ENCODE measurements at regions not wholly inside any gene's neighbourhood (a gene's known extent, or its start where the extent isn't known, plus 50 kb on each side); places are given as distances from the start of the nearest gene placed in this dataset.
"Not testable (repeated sequence)": the region's sequence is repeated elsewhere in the genome, so short reads cannot be mapped to it uniquely, and the experiment has no call there.

DNA sequence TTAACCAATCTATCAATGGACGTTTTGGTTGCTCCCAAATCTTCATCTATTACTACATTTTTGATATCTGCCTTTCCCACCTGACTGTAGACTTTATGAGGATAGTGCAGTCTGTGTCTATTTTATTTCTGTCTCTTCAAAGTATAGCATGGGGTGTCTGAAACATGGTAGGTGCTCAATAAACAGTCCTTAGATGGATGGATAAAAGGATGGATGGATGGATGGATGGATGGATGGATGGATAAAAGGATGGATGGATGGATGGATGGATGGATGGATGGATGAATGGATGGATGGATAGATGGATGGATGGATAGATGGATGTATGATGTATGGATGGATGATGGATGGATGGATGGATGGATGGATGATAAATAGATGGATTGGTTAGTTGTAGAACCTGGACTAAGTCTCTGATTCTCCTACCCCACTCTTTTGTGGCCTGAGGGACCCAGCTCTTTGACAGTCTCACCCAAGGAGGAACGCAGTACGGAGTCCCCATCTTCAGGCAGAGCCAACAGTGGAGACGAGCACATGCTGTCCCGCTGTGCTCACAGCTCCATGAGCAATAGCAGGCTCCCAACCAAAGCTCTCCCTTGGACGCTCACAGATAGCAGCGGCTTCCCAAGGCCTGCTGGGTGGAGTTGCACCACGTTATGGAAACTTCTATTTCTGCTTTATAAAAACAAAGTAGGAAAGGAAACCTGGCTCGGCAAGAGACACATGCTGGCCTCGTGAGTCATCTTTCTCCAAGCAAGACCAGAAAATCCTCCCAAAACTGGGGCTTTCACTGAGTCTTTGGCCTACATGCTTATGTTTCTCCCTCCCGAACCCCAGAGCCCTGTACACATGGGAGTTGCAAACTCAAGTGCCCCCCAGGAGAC is 448.0 kb downstream of the MIAT start:
- no peak for DNase-seq

DNA sequence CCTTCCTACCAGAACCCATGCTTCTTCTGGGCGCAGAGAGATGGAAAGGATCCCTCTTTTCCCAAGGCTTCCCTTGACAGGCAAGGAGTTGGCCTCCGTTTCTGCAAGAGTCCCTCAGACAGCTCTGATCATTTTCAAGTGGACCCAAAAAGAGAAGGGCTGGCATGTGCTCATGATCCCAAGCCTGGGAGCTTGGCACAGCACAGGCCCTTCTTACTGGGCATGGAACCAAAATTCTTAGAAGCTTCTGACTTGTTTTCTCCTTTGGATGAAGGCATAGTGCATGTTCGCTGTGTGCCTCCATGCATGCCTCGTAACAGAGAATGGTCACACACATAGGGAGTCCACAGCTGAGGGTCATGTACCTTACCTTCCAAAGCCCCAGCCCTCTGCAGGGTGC is 449.6 kb downstream of the MIAT start:
- DNase-seq = no peak

DNA sequence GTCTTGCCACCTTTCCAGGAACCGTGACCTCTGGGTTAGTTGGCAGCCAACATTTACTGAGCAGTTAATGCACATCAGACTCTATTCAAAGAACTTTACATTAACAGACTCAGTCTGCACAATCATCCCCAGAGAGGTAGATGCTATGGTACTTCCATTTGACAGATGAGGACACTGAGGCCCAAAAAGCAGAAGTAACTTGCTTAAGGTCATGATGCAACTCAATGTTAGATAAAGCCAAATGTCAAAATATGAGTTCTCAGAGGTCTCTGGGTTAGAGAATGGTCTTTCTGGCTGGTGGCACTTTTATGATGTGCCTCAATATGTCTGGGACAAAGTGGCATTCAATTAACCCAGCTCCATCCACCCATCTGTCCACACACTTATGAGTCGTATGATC is 450.0 kb downstream of the MIAT start:
- DNase-seq = no peak

DNA sequence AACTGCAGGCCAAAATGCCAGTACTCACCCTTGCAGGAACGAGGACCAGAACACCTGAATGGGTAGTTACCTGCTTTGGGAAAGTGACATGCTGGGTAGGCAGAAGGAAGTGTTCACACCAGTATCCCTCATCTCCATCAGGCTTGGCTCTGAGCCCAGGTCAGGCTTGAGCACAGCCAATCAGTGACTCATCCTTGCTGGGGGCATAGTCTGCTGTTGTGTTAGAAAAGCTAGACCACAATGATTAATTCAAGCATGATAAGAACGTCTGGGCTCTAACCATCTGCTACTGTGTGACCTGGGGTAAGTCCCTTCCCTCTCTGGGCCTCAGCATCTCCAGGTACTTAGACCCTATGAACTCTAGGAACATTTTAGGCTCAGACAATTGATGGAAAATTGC is 450.4 kb downstream of the MIAT start:
- DNase-seq = no peak

DNA sequence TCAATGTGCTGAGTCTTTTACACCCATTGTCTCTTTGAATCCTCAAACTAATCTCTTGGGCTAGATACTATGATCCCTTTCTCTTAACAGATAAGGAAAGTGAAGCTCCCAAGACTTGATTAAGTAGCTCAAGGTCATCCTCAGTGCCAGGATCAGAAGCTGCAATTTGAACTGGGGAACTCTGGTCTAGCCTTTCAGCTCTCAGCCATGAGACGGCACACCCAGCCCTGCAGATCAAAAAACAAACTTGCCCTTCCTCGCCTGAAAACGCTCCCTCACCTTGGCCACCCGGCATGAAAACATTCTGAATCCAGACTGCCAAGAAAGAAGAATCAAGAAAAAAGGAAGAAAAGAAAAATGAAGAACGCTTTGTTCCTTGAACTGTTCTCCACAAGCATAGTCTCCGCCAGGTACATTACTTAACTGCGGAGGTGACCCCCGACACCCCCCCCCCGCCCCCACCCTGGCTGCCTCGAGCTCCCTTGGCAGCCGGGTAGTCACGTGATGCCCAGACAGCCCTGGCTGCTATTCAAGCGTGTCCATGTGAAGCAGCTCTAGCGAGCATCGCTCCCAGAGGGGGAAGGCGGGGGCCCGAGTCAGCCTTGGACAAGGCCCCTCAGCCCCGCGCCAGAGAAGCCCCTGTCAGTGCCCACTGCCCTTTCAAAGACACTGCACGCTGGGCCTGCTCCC is 451.2 kb downstream of the MIAT start:
- DNase-seq = peak; percentile 65

DNA sequence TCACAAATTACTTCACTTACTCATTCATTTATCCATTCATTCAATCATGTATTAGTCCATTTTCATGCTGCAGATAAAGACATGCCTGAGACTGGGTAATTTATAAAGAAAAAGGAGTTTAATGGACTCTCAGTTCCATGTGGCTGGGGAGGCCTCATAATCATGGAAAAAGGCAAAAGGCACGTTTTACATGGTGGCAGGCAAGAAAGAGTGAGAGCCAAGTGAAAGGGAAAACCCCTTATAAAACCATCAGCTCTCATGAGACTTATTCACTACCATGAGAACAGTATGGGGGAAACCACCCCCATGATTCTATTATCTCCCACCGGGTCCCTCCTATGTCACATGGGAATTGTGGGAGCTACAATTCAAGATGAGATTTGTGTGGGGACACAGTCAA is 452.0 kb downstream of the MIAT start:
- DNase-seq = not testable (repeated sequence)

DNA sequence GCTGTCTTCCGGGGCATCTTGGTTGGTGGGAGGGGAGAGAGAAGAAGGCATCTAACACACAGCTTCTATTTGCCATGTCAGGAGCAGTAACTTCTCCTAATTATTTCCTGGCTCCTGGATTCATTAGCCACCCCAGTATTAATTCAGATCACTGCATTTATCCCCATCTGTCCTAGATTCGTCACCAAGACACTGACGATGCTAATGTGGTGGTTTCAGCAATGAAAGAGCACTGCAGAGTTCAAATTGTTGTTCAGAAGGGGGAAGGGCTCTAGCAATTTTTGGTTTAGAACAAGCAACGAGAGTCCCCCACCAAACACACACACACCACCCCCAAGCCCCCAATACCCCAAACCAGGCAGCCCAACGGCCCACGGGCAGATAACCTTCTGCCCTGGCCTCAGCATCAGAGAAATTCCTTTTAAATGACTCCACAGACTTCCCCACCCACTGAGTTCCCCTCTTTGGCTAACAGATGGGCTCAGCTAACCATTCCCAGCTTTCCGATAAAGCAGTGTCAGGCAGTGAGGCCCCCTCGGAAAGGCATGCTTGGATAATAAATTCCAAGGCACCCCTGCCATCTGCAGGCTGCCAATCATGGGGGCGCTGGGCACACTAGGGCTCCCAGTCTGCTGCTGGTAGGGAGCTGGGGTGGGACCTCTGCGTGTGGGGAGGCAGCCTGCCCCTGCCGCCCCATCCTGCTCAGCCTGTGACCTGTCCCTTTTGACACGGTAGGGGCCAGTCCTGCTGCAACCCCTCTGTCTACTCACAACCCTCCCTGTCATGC is 453.5 kb downstream of the MIAT start:
- no peak for DNase-seq

DNA sequence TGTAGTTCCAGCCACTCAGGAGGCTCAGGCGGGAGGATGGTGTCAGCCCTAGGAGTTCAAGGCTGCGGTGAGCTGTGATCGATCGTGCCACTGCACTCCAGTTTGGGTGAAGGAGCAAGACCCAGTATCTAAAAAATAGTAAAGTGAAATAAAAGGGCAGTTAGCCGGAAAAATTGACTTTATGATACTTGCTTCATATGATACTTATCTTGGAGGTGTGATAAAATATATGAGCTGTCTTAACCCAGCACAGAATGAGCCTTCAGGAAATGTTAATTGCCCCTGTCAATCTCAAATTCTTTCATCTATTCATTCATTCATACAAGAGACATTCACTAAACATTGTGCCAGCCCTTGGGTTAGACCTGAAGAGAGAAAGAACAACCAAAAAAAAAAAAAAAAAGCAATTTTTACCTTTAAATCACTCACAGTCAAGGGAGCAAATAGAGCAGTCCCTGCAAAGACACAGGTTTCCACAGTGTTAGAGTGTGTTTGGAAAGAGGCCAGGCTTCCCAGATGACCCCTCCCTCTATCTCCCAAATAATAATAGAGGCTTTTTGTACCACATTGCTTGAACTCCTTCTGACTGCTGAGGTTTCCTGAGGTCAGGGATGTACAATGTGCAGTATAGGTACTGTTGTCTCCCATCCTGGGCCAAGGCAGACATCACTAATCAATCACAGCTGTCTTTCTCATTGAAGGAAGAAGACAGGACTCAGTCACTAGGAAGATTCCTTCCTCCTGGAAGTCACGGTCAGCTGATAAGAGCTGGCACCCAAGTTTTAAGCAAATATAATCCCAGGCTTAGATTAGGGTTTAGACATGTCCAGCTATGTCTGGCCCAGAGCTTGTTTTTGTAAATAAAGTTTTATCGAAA is 454.6 kb downstream of the MIAT start:
- no peak for DNase-seq

DNA sequence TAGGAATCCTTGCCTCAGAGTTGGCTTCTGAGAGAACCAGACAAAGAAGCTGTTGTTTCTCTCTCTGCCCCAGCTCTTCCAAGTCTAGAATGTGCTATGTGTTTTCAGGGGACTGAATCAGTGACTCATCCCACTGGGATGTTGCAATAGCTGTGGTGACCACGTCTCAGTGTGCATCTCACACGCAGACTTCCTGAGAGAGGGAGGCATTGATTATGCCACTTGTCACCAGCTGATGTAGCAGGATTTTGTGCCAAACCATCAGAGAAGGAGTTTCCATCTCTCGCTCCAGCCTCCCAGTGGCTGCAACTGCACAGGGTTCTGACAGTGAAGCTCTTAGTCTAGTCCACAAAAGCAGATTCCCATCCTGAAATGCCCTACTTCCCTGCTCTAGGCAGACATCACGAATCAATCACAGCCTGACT is 455.8 kb downstream of the MIAT start:
- no peak for DNase-seq

DNA sequence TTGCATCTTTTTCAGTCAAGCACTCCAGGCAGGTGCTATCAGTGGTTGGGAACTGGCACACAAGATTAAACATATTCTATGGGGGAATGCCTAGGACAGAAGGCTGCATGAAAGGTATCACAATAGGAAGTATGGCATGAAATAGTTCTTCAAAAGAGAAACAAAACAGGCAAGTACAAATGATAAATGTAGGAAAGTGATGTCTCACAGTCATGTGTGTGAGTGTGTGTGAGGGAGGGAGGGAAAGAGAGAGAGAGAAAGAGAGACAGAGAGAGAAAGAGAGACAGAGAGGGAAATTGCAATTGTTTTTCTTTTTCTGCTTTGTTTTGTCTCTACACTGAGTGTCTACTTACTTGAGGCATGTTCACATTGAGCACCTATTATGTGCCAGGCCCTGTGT is 456.3 kb downstream of the MIAT start:
- no peak for DNase-seq

DNA sequence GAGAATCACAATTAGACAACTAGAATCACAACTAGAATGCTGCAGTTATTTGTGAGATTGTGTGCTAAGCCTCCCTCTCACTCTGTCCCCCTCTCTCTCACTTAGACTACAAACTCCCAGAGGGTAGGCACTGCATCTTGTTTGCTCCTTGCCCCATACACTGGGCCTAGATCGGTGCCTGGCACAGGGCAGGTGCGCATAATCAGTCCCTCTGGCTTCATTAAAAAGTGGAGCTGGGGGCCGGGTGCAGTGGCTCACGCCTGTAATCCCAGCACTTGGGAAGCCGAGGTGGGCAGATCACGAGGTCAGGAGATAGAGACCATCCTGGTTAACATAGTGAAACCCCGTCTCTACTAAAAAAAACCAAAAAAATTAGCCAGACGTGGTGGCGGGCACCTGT is 456.8 kb downstream of the MIAT start:
- no peak for DNase-seq

DNA sequence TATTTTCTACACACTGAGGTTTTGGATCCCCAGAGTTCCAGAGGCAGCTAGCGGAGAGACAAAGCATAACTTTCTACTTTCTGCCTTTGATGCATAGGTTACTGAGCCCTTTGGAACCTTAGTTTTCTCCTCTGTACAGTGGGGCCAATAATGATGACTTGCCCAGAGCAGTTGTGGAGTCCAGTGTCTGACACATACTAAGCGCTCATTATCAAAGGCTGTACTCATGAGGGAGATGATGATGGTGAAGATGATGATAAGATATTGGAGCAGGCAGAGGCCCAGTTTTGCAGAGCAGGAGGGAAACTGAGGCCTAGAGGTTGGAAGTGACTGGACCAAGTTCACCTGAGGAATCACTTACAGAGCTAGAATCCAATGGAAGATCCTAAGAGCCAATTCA is 458.0 kb downstream of the MIAT start:
- DNase-seq = no peak

DNA sequence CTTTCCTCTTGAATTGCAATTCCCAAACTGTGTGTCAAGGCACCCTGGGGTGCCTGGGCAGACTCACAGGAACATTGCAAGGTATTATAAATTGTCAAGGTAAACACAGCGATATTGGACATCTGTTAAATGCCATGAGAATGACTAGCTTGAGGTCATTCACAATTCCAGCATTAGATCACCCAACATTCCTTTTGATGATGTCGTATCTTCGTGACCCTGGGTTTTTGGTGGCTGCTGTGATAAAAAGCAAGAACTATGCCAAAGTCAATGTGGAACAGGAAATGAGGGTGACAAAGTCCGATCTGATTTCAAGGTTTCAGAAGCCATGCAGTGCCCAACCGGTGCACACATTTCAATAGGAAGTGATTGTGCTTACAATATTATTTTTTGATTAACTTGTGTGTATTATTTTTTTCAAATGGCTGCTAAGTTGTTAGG is 458.4 kb downstream of the MIAT start:
- no peak for DNase-seq

DNA sequence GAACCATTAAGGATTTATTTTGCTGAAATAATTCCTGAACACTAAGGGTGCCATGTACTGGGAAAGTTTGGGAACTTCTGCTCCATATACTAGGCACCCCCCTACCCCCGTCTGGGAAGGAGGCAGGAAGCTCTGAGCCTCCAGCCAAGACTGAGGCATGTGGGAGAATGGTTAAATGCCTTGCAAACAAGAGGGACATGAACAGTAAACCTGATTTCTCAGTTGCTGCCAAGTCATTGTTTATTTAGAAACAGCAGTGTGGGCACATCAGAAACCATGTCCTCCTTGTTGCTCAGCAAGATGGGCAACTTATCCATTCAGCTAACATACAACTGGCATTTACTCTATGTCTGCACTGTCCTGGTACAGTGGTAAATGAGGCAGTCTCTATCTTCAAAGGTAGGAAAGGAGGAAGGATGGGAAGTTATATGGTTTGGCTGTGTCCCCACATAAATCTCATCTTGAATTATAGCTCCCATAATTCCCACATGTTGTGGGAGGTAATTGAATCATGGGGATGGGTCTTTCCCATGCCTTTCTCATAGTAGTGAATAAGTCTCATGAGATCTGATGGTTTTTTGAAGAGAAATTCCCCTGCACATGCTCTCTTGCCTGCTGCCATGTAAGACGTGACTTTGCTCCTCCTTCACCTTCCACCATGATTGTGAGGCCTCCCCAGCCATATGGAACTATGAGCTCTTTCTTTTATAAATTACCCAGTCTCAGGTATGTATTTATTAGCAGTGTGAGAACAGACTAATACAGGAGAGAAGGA is 459.1 kb downstream of the MIAT start:
- no peak for DNase-seq

DNA sequence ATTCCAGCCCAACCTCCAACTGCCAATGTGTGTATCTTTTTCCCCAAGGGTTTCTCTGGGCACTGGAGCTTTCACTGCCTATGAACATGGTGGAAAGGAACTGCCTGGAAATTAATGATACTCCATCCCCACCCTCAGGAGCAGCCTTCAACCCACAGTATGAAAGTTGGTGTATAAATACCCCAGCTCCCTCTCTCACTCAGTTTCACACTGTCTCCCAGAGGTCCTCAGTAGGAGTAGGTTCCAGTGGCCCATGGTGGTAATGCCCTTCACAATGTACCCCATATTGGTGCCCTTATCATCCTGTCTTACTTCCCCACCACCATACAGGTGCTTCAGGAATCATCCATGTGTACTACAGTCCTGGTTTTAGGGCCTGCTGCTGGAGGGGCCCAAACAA is 462.6 kb downstream of the MIAT start:
- no peak for DNase-seq

DNA sequence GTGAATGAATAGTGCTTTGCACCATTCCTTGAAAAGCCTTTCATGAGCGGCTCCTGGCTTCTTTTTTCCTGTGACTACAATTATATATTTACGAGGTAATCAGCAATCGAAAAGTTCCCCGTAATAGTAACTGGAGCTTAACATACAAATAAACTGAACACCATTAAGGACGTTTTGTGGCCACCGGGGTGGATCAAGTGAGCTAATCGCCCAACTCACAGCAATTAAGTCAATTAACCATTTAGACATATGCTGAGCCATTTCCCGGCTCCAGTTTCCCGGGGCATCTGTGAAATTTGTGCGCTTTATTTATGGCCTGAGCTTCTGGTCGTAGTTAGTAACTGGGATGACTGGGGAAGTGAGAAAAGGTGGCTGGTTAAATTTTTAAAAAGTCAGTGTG is 465.2 kb downstream of the MIAT start:
- DNase-seq = no peak

DNA sequence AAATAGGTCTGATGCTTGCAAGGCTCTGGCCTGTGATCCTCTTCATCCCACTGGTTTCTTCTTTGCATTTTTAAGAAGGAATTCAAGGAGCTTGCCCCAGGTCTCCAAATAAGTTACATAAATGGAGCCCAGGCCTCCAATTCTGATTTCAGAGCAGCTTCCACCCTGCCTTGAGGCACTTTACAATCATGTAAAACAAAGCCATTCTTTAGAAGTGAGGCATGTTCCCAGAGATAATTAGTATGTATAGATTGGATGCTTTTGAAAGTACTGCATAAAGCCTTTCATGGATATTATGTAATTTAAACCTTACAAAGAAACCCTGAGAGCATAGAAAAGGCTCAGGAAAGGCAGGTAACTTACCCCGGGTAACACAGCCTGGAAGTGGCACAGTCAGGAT is 466.5 kb downstream of the MIAT start:
- no peak for DNase-seq

DNA sequence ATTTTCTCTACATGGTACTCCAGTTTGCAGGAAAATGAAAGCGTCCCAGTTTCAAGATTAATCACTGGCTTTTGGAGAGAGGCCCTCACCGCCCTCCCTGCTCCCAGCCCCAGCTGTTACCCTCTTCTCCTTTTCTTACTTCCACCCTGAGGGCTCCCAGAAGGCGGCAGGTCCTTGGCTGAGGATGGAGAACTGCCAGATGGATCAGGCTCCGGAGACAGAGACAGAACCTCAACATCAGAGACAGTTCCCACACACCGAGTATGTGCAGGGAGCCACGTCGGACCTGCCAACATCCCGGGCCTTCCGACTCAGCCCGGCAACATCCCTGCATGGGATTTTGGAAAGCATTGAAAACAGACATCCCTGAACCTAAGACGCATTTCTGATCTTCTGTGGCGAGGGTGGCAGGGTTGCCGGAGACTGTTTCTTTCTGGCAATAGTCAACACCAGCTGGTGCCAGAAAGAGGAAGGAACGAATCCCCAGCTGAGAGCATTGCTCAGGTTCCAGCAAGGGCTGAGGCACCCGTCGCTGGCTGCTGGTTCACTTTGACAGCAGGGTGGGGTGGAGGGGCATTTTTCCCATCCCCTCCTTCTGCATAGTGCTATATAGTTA is 467.1 kb downstream of the MIAT start:
- no peak for DNase-seq

DNA sequence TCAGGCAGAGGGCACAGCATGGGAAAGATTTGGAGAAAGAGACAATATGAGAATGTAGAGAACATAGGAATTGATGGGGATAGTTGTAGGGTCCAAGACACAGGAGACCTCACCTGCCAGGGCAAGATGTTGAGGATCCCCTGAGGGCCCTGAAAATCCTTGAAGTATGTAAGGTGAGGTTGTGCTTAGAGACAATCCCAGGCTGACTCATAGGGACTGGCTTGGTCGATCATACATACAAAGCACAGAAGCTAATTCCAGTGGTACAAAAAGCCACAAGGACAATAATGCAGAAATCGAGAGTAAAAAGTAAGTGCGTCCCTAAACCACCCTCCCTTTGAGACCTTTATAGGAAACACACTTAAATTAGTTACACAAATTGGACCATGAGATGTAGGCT is 468.2 kb downstream of the MIAT start:
- DNase-seq = no peak

DNA sequence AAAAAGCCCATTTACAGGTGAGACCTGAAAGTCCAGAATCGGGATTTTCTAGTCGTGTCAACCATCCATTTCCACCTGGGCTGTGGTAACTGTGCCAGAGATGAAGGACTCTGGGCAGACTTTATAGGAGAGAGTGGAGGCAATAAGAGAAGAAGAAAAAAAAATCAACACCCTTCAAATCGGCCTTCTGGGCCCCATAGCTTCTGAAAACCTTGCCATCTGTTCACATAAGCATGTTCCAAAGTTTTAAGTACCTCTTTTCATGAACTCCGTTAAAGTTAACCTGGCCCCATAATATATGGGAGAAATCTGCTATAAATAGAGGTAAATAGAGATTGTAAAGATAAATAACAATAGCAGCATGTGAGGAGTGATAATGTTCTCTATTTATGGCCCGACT is 470.5 kb downstream of the MIAT start:
- DNase-seq = peak; percentile 23

DNA sequence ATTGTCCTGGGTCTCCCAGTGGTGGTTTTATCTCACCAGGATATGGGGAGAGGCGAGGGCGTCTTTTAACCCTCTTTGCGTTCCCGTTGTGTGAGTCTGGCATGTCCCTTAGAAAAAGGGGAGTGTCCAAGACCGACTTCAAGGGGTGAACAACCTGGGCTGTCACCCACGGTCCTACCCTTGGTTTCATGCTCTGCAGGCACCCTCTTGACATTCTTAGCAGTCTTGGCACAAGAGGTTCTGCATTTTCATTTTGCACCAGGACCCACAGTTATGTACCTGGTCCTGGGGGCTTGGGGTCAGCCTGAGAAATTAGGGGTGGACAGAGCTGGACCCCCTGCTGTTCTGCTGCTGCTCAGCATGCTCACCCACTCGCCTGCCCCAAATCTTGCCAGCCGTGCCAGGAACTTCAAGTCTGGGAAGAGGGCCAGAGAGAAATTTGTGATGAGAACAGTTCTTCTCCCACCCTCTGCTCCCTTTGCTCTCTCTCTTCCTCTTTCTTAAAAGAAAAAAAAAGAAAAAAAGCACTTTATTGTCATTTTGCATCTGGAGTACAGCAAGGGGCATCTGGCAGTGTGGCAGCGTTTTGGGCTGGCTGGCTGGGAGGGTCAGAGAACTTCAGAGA is 471.2 kb downstream of the MIAT start:
- peak; percentile 38 for DNase-seq
